ENCODE measurements at regions not wholly inside any gene's neighbourhood (a gene's known extent, or its start where the extent isn't known, plus 50 kb on each side); places are given as distances from the start of the nearest gene placed in this dataset.
A peak's percentile ranks its signal among the peaks of the same experiment; 100 is the strongest.
"Not testable (repeated sequence)": the region's sequence is repeated elsewhere in the genome, so short reads cannot be mapped to it uniquely, and the experiment has no call there.

- peaks cover 3% of the 10 kb centered on the region; the same call in 1 of the 2 replicates for H3K4me1 ChIP-seq (replicated peaks)
- no peak overlapping the region for H3K4me3 ChIP-seq
- no peak for DNase-seq (ENCODE audit: low read depth in 1 of 2, low spot score in 2 of 2)
- no peaks in the 10 kb centered on the region for H3K9me3 ChIP-seq (replicated peaks)
- no peak overlapping the region for H3K27ac ChIP-seq
- no peaks in the 10 kb centered on the region for H3K36me3 ChIP-seq
- no peaks in the 10 kb centered on the region; the same call in 1 of the 2 replicates for H3K27me3 ChIP-seq (replicated peaks)
These were observed 199.5 kb upstream of the CLINT1 start for GRCh38 chr5:158058208-158059120.

GRCh38 chr5:158056130-158056825, 197.3 kb upstream of the CLINT1 start:
- DNase-seq (ENCODE audit: low read depth in 1 of 2, low spot score in 2 of 2): no peak
- no peaks in the 10 kb centered on the region; the same call in 1 of the 2 replicates for H3K27me3 ChIP-seq (replicated peaks)

GRCh38 chr5:158055111-158055501, 196.2 kb upstream of the CLINT1 start:
- Histone ChIP-seq H3K27ac (no peak overlapping the region), H3K36me3 (no peaks in the 10 kb centered on the region)
- DNase-seq (ENCODE audit: low read depth in 1 of 2, low spot score in 2 of 2): no peak

More at GRCh38 chr5:158056130-158056825, 197.3 kb upstream of the CLINT1 start:
- Histone ChIP-seq H3K4me1 (replicated peaks) (peaks cover 3% of the 10 kb centered on the region; the same call in 1 of the 2 replicates), H3K36me3 (no peaks in the 10 kb centered on the region), H3K4me3 (no peak overlapping the region), H3K9me3 (replicated peaks) (no peaks in the 10 kb centered on the region), H3K27ac (no peak overlapping the region)

GRCh38 chr5:158054223-158055110, 195.5 kb upstream of the CLINT1 start:
- Histone ChIP-seq H3K36me3 (no peaks in the 10 kb centered on the region), H3K27me3 (replicated peaks) (no peaks in the 10 kb centered on the region), H3K4me1 (replicated peaks) (peaks cover 3% of the 10 kb centered on the region; the same call in 1 of the 2 replicates), H3K27ac (no peak overlapping the region), H3K9me3 (replicated peaks) (no peaks in the 10 kb centered on the region), H3K4me3 (no peak overlapping the region)
- no peak for DNase-seq (ENCODE audit: low read depth in 1 of 2, low spot score in 2 of 2)

More at GRCh38 chr5:158055111-158055501, 196.2 kb upstream of the CLINT1 start:
- Histone ChIP-seq H3K9me3 (replicated peaks) (no peaks in the 10 kb centered on the region), H3K4me1 (replicated peaks) (peaks cover 3% of the 10 kb centered on the region; the same call in 1 of the 2 replicates), H3K27me3 (replicated peaks) (no peaks in the 10 kb centered on the region; the same call in 1 of the 2 replicates), H3K4me3 (no peak overlapping the region)

- no peak for DNase-seq (ENCODE audit: low read depth in 1 of 2, low spot score in 2 of 2)
- no peak overlapping the region for H3K4me3 ChIP-seq
- H3K4me1 ChIP-seq (replicated peaks): peaks cover 3% of the 10 kb centered on the region; the same call in 1 of the 2 replicates
- no peak overlapping the region for H3K27ac ChIP-seq
- H3K27me3 ChIP-seq (replicated peaks): peaks cover 4% of the 10 kb centered on the region; the same call in 1 of the 2 replicates
- H3K36me3 ChIP-seq: no peaks in the 10 kb centered on the region
- no peaks in the 10 kb centered on the region for H3K9me3 ChIP-seq (replicated peaks)
These were observed 192.1 kb upstream of the CLINT1 start for GRCh38 chr5:158051036-158051435.

GRCh38 chr5:158050421-158050820, 191.5 kb upstream of the CLINT1 start:
- Histone ChIP-seq H3K27me3 (replicated peaks) (peaks cover 4% of the 10 kb centered on the region; the same call in 1 of the 2 replicates), H3K4me1 (replicated peaks) (peaks cover 3% of the 10 kb centered on the region; the same call in 1 of the 2 replicates), H3K4me3 (no peak overlapping the region), H3K27ac (no peak overlapping the region), H3K36me3 (no peaks in the 10 kb centered on the region), H3K9me3 (replicated peaks) (no peaks in the 10 kb centered on the region)
- no peak for DNase-seq (ENCODE audit: low read depth in 1 of 2, low spot score in 2 of 2)

GRCh38 chr5:158049459-158049858, 190.5 kb upstream of the CLINT1 start:
- no peak overlapping the region for H3K27ac ChIP-seq
- no peak overlapping the region for H3K4me3 ChIP-seq
- no peaks in the 10 kb centered on the region for H3K36me3 ChIP-seq
- H3K4me1 ChIP-seq (replicated peaks): peaks cover 1% of the 10 kb centered on the region; the same call in 1 of the 2 replicates
- no peaks in the 10 kb centered on the region for H3K9me3 ChIP-seq (replicated peaks)
- peaks cover 4% of the 10 kb centered on the region; the same call in 1 of the 2 replicates for H3K27me3 ChIP-seq (replicated peaks)
- no peak for DNase-seq (ENCODE audit: low read depth in 1 of 2, low spot score in 2 of 2)

GRCh38 chr5:158045696-158046095, 186.8 kb upstream of the CLINT1 start:
- Histone ChIP-seq H3K4me3 (no peak overlapping the region), H3K9me3 (replicated peaks) (no peaks in the 10 kb centered on the region), H3K4me1 (replicated peaks) (peaks cover under 1% of the 10 kb centered on the region), H3K27ac (no peak overlapping the region), H3K36me3 (no peaks in the 10 kb centered on the region), H3K27me3 (replicated peaks) (peaks cover 4% of the 10 kb centered on the region; the same call in 1 of the 2 replicates)
- no peak for DNase-seq (ENCODE audit: low read depth in 1 of 2, low spot score in 2 of 2)

GRCh38 chr5:158039911-158040347, 181.0 kb upstream of the CLINT1 start:
- H3K36me3 ChIP-seq: no peaks in the 10 kb centered on the region
- no peak overlapping the region for H3K4me3 ChIP-seq
- H3K9me3 ChIP-seq (replicated peaks): peaks cover under 1% of the 10 kb centered on the region
- no peaks in the 10 kb centered on the region for H3K27me3 ChIP-seq (replicated peaks)
- DNase-seq (ENCODE audit: low read depth in 1 of 2, low spot score in 2 of 2): peak in 1 of 2 experiments; percentile 48
- H3K27ac ChIP-seq: no peak overlapping the region
- peaks cover 12% of the 10 kb centered on the region for H3K4me1 ChIP-seq (replicated peaks)

GRCh38 chr5:158039441-158039840, 180.5 kb upstream of the CLINT1 start:
- Histone ChIP-seq H3K4me3 (no peak overlapping the region), H3K4me1 (replicated peaks) (peaks cover 12% of the 10 kb centered on the region), H3K9me3 (replicated peaks) (peaks cover 6% of the 10 kb centered on the region), H3K27me3 (replicated peaks) (no peaks in the 10 kb centered on the region), H3K27ac (no peak overlapping the region), H3K36me3 (no peaks in the 10 kb centered on the region)
- no peak for DNase-seq (ENCODE audit: low read depth in 1 of 2, low spot score in 2 of 2)

GRCh38 chr5:158036983-158037595, 178.1 kb upstream of the CLINT1 start:
- not testable (repeated sequence) for DNase-seq (ENCODE audit: low read depth in 1 of 2, low spot score in 2 of 2); H3K27ac ChIP-seq; H3K9me3 ChIP-seq (replicated peaks); H3K27me3 ChIP-seq (replicated peaks); H3K36me3 ChIP-seq; H3K4me3 ChIP-seq
- H3K4me1 ChIP-seq (replicated peaks): peaks cover 12% of the 10 kb centered on the region

- not testable (repeated sequence) for DNase-seq (ENCODE audit: low read depth in 1 of 2, low spot score in 2 of 2); H3K27ac ChIP-seq; H3K27me3 ChIP-seq (replicated peaks); H3K4me3 ChIP-seq; H3K4me1 ChIP-seq (replicated peaks); H3K9me3 ChIP-seq (replicated peaks); H3K36me3 ChIP-seq
These were observed 175.6 kb upstream of the CLINT1 start for GRCh38 chr5:158034586-158034985.

- DNase-seq (ENCODE audit: low read depth in 1 of 2, low spot score in 2 of 2): no peak
- Histone ChIP-seq H3K27me3 (replicated peaks) (no peaks in the 10 kb centered on the region), H3K4me3 (no peak overlapping the region), H3K27ac (no peak overlapping the region), H3K4me1 (replicated peaks) (no peaks in the 10 kb centered on the region), H3K9me3 (replicated peaks) (peaks cover 9% of the 10 kb centered on the region), H3K36me3 (no peaks in the 10 kb centered on the region)
These were observed 174.8 kb upstream of the CLINT1 start for GRCh38 chr5:158033724-158034123.

All from SJSA1 (cell line).